ENCODE measurements at regions not wholly inside any gene's neighbourhood (a gene's known extent, or its start where the extent isn't known, plus 50 kb on each side); places are given as distances from the start of the nearest gene placed in this dataset.

DNA sequence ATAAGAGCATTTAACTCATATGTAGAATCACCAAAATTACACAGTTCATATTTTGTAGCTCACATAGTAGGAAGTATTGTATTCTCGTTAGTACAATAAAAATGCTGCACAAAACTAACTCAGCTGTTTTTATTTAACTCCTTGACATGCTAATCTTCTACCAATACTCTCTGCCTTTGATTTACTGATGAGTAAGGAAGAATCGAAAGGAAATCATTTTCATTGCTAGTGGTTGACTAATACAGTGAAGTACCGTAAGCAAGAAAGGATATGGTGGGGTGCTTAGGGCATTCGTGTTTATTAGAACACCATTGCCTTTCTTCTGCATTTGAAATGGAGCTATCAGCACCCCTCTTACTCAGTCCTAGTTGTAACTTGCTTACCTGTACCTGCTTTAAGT lies 1239.1 kb upstream of the TENM3 start:
- no peaks in the 10 kb centered on the region for H3K9me3 ChIP-seq
- H3K27me3 ChIP-seq: no peaks in the 10 kb centered on the region

GRCh38 chr4:181006499-181007260 lies 1236.5 kb upstream of the TENM3 start:
- TF ChIP-seq CTCF (IDR thresholded peaks at IDR 0.05; ENCODE audit: low read depth, low read length): no peak
- H3K4me1 ChIP-seq: peaks cover 24% of the 10 kb centered on the region
- H3K4me3 ChIP-seq (ENCODE audit: low read depth, low read length): peak overlapping the region; percentile 39
- DNase-seq: no peak
- H3K27me3 ChIP-seq: no peaks in the 10 kb centered on the region
- no peaks in the 10 kb centered on the region for H3K9me3 ChIP-seq
- H3K36me3 ChIP-seq: no peaks in the 10 kb centered on the region

More for the DNA sequence above, 1239.1 kb upstream of the TENM3 start:
- H3K36me3 ChIP-seq: no peaks in the 10 kb centered on the region
- peaks cover 32% of the 10 kb centered on the region for H3K4me1 ChIP-seq
- H3K4me3 ChIP-seq (ENCODE audit: low read depth, low read length): no peak overlapping the region
- no peak for TF ChIP-seq CTCF (IDR thresholded peaks at IDR 0.05; ENCODE audit: low read depth, low read length)
- DNase-seq: no peak

GRCh38 chr4:181007751-181008150 lies 1235.5 kb upstream of the TENM3 start:
- no peak for DNase-seq

DNA sequence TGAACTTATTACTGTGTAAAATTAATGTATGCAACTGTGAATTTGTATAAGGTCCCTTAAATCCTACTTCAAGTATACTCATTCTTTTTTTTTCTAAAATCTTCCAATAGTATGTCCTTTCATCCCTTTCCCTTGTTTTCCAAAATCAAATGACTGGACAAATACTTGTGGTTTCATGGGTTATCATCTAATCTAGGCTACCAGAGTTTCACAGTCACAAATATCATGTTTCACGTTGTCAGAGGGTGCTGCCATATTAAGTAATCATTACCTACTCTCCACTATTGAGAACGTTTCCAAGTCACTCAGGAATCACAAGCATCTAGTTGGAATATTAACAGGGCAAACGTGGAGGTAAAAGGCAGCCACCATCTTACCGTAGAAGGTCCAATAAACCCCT lies 1235.0 kb upstream of the TENM3 start:
- peaks cover 24% of the 10 kb centered on the region for H3K4me1 ChIP-seq
- peak overlapping the region; percentile 2; the same call in 1 of the 2 replicates for H3K4me3 ChIP-seq (ENCODE audit: low read depth, low read length)
- no peak for TF ChIP-seq CTCF (IDR thresholded peaks at IDR 0.05; ENCODE audit: low read depth, low read length)
- DNase-seq: no peak
- no peaks in the 10 kb centered on the region for H3K36me3 ChIP-seq
- no peaks in the 10 kb centered on the region for H3K27me3 ChIP-seq
- H3K9me3 ChIP-seq: no peaks in the 10 kb centered on the region

More at GRCh38 chr4:181007751-181008150, 1235.5 kb upstream of the TENM3 start:
- H3K4me3 ChIP-seq (ENCODE audit: low read depth, low read length): no peak overlapping the region
- H3K36me3 ChIP-seq: no peaks in the 10 kb centered on the region
- peaks cover 24% of the 10 kb centered on the region for H3K4me1 ChIP-seq
- H3K27me3 ChIP-seq: no peaks in the 10 kb centered on the region
- H3K9me3 ChIP-seq: no peaks in the 10 kb centered on the region
- no peak for TF ChIP-seq CTCF (IDR thresholded peaks at IDR 0.05; ENCODE audit: low read depth, low read length)

- DNase-seq: no peak
- no peak overlapping the region for H3K4me3 ChIP-seq (ENCODE audit: low read depth, low read length)
- peaks cover 7% of the 10 kb centered on the region for H3K4me1 ChIP-seq
- no peaks in the 10 kb centered on the region for H3K36me3 ChIP-seq
- no peaks in the 10 kb centered on the region for H3K9me3 ChIP-seq
- no peak for TF ChIP-seq CTCF (IDR thresholded peaks at IDR 0.05; ENCODE audit: low read depth, low read length)
- H3K27me3 ChIP-seq: no peaks in the 10 kb centered on the region
These were observed 1230.0 kb upstream of the TENM3 start for GRCh38 chr4:181013162-181013561.

DNA sequence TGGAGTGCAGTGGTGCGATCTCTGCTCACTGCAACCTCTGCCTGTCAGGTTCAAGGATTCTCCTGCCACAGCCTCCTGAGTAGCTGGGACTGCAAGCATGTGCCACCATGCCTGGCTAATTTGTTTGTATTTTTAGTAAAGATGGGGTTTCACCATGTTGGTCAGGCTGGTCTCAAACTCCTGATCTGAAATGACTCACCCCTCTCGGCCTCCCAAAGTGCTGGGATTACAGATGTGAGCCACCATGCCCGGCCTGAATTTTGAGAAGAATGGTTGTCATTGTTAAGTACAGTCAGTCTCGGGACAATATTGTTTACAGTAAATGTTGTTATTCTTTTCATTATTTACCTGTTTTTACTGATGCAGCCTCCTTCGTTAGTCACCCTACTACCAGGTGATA lies 1226.2 kb upstream of the TENM3 start:
- TF ChIP-seq CTCF (IDR thresholded peaks at IDR 0.05; ENCODE audit: low read depth, low read length): no peak
- no peaks in the 10 kb centered on the region for H3K27me3 ChIP-seq

More for the DNA sequence above, 1226.2 kb upstream of the TENM3 start:
- no peak for DNase-seq
- H3K36me3 ChIP-seq: no peaks in the 10 kb centered on the region
- no peaks in the 10 kb centered on the region for H3K4me1 ChIP-seq
- no peak overlapping the region for H3K4me3 ChIP-seq (ENCODE audit: low read depth, low read length)
- H3K9me3 ChIP-seq: no peaks in the 10 kb centered on the region
